Activated CD8-positive, alpha-beta T cell treated with anti-CD3 and anti-CD28 coated beads, Interleukin-2, amount 10 ng/mL, durations not matched to agents 7 days and 5 days (primary cell): ENCODE measurements at regions not wholly inside any gene's neighbourhood (a gene's known extent, or its start where the extent isn't known, plus 50 kb on each side); places are given as distances from the start of the nearest gene placed in this dataset.
"Not testable (repeated sequence)": the region's sequence is repeated elsewhere in the genome, so short reads cannot be mapped to it uniquely, and the experiment has no call there.

Source experiments
- ATAC-seq: fragments of 150-1000 bp; cut with Tn5 transposase; one replicate; pipeline ENCODE4 v1.10.0; 2021; ENCODE audit warnings: moderate library complexity
- CTCF ChIA-PET: fragments of 350-600 bp; sonication (Branson Sonifier 250); formaldehyde crosslinking; loops from one replicate; lab custom pipeline; 2021; ENCODE audit warnings: antibody characterized with exemption; lab: Charles Lee
- POLR2A ChIA-PET: fragments of 350-600 bp; sonication (Branson Sonifier 250); formaldehyde crosslinking; loops from one replicate; lab custom pipeline; 2021; ENCODE audit warnings: antibody characterized with exemption; lab: Charles Lee
- DNase-seq: peaks from one replicate; pipeline ENCODE4 v3.0.0-alpha.2; 2020
- H3K27ac Mint-ChIP-seq: one replicate; pipeline ENCODE4 v1.8.0; 2021; ENCODE audit warnings: mild to moderate bottlenecking, mixed read lengths
- H3K27me3 Mint-ChIP-seq: one replicate; pipeline ENCODE4 v1.8.0; 2021; ENCODE audit warnings: low read depth, mixed read lengths
- H3K36me3 Mint-ChIP-seq: one replicate; pipeline ENCODE4 v1.8.0; 2021; ENCODE audit warnings: low read depth, mixed read lengths
- H3K4me1 Mint-ChIP-seq: one replicate; pipeline ENCODE4 v1.8.0; 2021; ENCODE audit warnings: low read depth, mixed read lengths
- H3K4me3 Mint-ChIP-seq: one replicate; pipeline ENCODE4 v1.8.0; 2021; ENCODE audit warnings: mild to moderate bottlenecking, mixed read lengths
- H3K9me3 Mint-ChIP-seq: one replicate; pipeline ENCODE4 v1.8.0; 2022; ENCODE audit warnings: mixed read lengths; ENCODE audit not compliant: insufficient read depth

GRCh38 chr18:59799383-59800015 lies 100.3 kb upstream of the PMAIP1 start:
- ChIA-PET CTCF (interaction anchor here (2.0 kb wide), 1 partner anchor 17 kb away, joined by 9 read pairs; no protein-coding TSS in a partner anchor), POLR2A (no interaction called here)
- DNase-seq (no peak), ATAC-seq (no peak)
- H3K27me3 Mint-ChIP-seq, result peaks cover 5% of the 10 kb centered on the region
- peaks cover 9% of the 10 kb centered on the region for H3K4me1 Mint-ChIP-seq
- H3K27ac Mint-ChIP-seq, result no peak overlapping the region
- H3K9me3 Mint-ChIP-seq, result no peaks in the 10 kb centered on the region
- H3K4me3 Mint-ChIP-seq, result no peak overlapping the region
- H3K36me3 Mint-ChIP-seq, result no peaks in the 10 kb centered on the region

DNA sequence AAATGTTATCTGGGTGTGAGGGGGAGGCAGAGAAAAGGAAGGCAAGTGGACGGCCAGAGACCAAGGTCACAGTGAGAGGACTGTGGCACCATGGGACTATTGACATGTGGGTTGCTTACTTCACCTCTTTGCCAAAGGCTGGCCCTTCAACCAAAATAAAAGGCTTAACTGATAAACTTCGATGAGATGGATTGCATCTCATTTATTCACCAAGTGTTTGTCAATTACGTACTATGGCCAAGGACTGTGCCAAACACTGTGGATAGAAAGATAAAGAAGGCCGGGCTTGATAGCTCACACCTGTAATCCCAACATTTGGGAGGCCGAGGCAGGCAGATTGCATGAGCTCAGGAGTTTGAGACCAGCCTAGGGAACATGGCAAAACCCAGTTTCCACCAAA lies 98.7 kb upstream of the CCBE1 start:
- H3K9me3 Mint-ChIP-seq, result no peaks in the 10 kb centered on the region
- CTCF ChIA-PET, result interaction anchor here (1.1 kb wide), 1 partner anchor 27 kb away, joined by 3 read pairs; no protein-coding TSS in a partner anchor
- peaks cover 3% of the 10 kb centered on the region for H3K27me3 Mint-ChIP-seq
- no peaks in the 10 kb centered on the region for H3K36me3 Mint-ChIP-seq
- no peak for ATAC-seq
- POLR2A ChIA-PET, result no interaction called here
- DNase-seq, result no peak
- no peak overlapping the region for H3K27ac Mint-ChIP-seq
- H3K4me1 Mint-ChIP-seq, result no peaks in the 10 kb centered on the region
- no peak overlapping the region for H3K4me3 Mint-ChIP-seq

- Mint-ChIP-seq H3K36me3 (no peaks in the 10 kb centered on the region), H3K4me3 (no peak overlapping the region), H3K27me3 (no peaks in the 10 kb centered on the region), H3K4me1 (no peaks in the 10 kb centered on the region), H3K9me3 (no peaks in the 10 kb centered on the region), H3K27ac (no peak overlapping the region)
- ATAC-seq (no peak), DNase-seq (no peak)
- CTCF ChIA-PET, result interaction anchor here (2.3 kb wide), 1 partner anchor 31 kb away, joined by 11 read pairs; no protein-coding TSS in a partner anchor
- POLR2A ChIA-PET, result no interaction called here
These were observed 95.1 kb upstream of the CCBE1 start for GRCh38 chr18:59792353-59792752.

GRCh38 chr18:59790346-59790936 lies 93.2 kb upstream of the CCBE1 start:
- H3K27me3 Mint-ChIP-seq, H3K4me3 Mint-ChIP-seq, POLR2A ChIA-PET, DNase-seq, H3K27ac Mint-ChIP-seq, H3K4me1 Mint-ChIP-seq, H3K36me3 Mint-ChIP-seq, H3K9me3 Mint-ChIP-seq, ATAC-seq: not testable (repeated sequence)
- CTCF ChIA-PET, result interaction anchor here (2.3 kb wide), 1 partner anchor 33 kb away, joined by 11 read pairs; no protein-coding TSS in a partner anchor

GRCh38 chr18:59788791-59789106 lies 91.5 kb upstream of the CCBE1 start:
- Mint-ChIP-seq H3K27me3 (peaks cover 2% of the 10 kb centered on the region), H3K36me3 (no peaks in the 10 kb centered on the region), H3K9me3 (no peaks in the 10 kb centered on the region), H3K4me3 (no peak overlapping the region), H3K27ac (no peak overlapping the region), H3K4me1 (no peaks in the 10 kb centered on the region)
- POLR2A ChIA-PET, result no interaction called here
- CTCF ChIA-PET, result interaction anchor here (0.9 kb wide), 1 partner anchor 35 kb away, joined by 3 read pairs; no protein-coding TSS in a partner anchor
- DNase-seq (no peak), ATAC-seq (no peak)

DNA sequence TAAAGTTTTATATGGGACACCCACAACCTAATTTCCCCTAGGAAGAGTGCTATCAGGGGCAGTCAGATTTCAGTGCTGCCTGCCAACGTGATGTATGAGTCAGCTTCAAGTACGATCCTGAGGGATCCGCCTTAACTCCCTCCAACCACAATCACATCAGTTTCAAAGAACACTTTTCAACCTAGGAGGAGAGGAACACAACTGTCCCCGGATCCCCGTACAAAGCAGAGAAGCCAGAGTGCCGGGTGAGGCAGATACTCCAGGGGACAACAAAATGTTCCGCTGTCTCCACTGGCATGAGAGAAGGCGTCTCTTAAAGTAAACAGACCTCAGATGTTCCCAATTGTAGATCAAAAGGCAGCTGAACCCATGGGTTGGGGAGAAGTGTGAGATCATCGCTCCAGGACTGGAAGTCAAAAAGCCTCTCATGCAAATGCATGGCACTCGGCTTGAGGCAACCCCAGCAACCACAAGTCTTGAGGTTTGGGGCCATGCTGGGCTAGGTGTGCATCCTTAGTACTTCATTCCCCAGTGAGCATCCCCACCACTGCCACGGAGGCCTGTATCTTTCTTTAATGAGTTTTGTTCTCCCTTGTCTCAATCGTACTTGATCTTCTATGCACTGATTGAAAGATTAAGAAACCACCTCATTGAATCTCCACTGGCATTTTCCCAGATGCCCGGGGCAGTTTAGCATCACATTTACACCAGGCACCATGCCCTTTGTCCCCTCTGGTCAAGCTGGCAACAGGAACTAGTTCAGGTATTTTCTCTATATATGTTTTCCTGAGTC lies 91.0 kb upstream of the CCBE1 start:
- no peak for ATAC-seq
- no peak overlapping the region for H3K27ac Mint-ChIP-seq
- ChIA-PET CTCF (interaction anchor here (1.3 kb wide), 1 partner anchor 35 kb away, joined by 7 read pairs; no protein-coding TSS in a partner anchor), POLR2A (no interaction called here)
- H3K9me3 Mint-ChIP-seq, result no peaks in the 10 kb centered on the region
- H3K4me3 Mint-ChIP-seq, result no peak overlapping the region
- H3K4me1 Mint-ChIP-seq, result no peaks in the 10 kb centered on the region
- no peaks in the 10 kb centered on the region for H3K36me3 Mint-ChIP-seq
- peaks cover 3% of the 10 kb centered on the region for H3K27me3 Mint-ChIP-seq
- no peak for DNase-seq

- H3K9me3 Mint-ChIP-seq, result no peaks in the 10 kb centered on the region
- H3K36me3 Mint-ChIP-seq, result no peaks in the 10 kb centered on the region
- ATAC-seq (no peak), DNase-seq (no peak)
- H3K4me1 Mint-ChIP-seq, result no peaks in the 10 kb centered on the region
- H3K4me3 Mint-ChIP-seq, result no peak overlapping the region
- no peak overlapping the region for H3K27ac Mint-ChIP-seq
- POLR2A ChIA-PET, result no interaction called here
- CTCF ChIA-PET, result interaction anchor here (1.1 to 1.7 kb wide), 3 partner anchors 34 to 88 kb away, joined by 4 to 6 read pairs (median 5); partner anchors contain the start of gene CCBE1
- peaks cover 4% of the 10 kb centered on the region for H3K27me3 Mint-ChIP-seq
These were observed 87.5 kb upstream of the CCBE1 start for GRCh38 chr18:59784694-59785093.

DNA sequence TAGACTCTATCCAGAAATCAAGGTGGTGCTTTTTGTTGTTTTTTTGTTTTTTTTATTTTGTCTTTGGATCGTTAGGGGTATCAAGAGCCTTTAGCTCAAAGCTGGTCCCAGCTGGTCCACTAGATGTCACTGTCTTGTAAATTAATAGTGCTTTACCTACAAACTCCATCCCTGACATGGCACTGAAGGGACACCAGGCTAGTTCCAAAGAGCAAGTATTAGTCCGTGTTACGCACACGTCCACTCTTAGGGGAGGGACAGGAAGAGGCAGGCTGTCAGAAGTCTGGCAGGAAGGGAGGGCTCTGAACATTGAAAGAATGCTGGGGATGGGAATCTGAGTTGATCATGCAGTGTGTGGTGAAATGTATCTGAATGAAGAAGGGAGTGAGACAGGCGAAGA lies 85.9 kb upstream of the CCBE1 start:
- POLR2A ChIA-PET, result no interaction called here
- H3K9me3 Mint-ChIP-seq, result no peaks in the 10 kb centered on the region
- H3K27ac Mint-ChIP-seq, result no peak overlapping the region
- no peaks in the 10 kb centered on the region for H3K36me3 Mint-ChIP-seq
- H3K27me3 Mint-ChIP-seq, result peaks cover 4% of the 10 kb centered on the region
- CTCF ChIA-PET, result interaction anchor here (0.7 to 4.3 kb wide), 5 partner anchors 17 to 213 kb away, joined by 3 to 58 read pairs (median 4); no protein-coding TSS in a partner anchor
- ATAC-seq (no peak), DNase-seq (peak; percentile 39)
- no peaks in the 10 kb centered on the region for H3K4me1 Mint-ChIP-seq
- no peak overlapping the region for H3K4me3 Mint-ChIP-seq

DNA sequence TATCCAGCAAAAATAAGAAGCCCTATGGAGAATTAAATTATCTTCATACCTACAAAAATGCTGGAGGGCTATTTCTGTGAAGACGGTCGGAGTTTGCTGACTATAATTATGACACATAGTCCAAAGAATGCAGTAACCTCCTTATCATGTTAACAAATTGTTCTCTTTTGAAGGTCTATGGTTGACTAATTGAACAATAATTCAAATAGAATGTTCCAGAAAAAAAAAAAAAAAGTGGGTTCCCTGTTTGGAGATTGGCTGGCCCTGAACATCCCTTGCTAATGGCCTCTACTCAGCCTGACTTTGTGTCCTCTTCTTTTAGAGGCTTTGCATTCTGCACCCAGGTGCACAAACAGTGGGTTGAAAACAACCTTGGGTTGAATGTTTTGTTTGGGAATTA lies 82.8 kb upstream of the CCBE1 start:
- Mint-ChIP-seq H3K27ac (no peak overlapping the region), H3K36me3 (no peaks in the 10 kb centered on the region), H3K27me3 (peaks cover 3% of the 10 kb centered on the region), H3K9me3 (no peaks in the 10 kb centered on the region), H3K4me3 (no peak overlapping the region), H3K4me1 (no peaks in the 10 kb centered on the region)
- DNase-seq (no peak), ATAC-seq (no peak)
- CTCF ChIA-PET, result interaction anchor here (4.3 kb wide), 1 partner anchor 43 kb away, joined by 58 read pairs; no protein-coding TSS in a partner anchor
- POLR2A ChIA-PET, result no interaction called here

DNA sequence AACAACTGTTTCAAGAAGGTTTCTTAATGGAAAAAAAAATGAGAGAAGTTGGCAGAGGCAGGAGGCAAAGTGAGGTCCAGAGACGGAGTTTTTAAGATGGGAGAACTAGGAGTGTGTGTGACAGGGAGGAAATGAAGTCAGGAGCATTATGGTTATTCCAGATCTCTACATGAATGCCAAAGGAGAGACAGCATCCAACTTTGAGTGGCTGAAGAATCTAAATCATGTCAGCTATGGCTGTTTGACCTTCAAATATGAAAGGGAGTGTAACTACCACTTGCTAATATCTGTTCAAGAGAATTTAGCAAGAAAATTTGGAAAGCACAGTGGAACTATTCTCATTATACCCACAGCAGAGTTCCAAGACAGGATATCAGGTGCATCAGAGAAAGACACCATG lies 81.2 kb upstream of the CCBE1 start:
- ATAC-seq, result no peak

GRCh38 chr18:59777636-59778035 lies 80.4 kb upstream of the CCBE1 start:
- ChIA-PET POLR2A (no interaction called here), CTCF (no interaction called here)
- Mint-ChIP-seq H3K4me3 (no peak overlapping the region), H3K27me3 (no peaks in the 10 kb centered on the region), H3K9me3 (no peaks in the 10 kb centered on the region), H3K36me3 (no peaks in the 10 kb centered on the region), H3K4me1 (no peaks in the 10 kb centered on the region), H3K27ac (no peak overlapping the region)
- DNase-seq (no peak), ATAC-seq (no peak)

More for the DNA sequence above, 81.2 kb upstream of the CCBE1 start:
- Mint-ChIP-seq H3K4me3 (no peak overlapping the region), H3K9me3 (no peaks in the 10 kb centered on the region), H3K27me3 (peaks cover 3% of the 10 kb centered on the region), H3K27ac (no peak overlapping the region), H3K36me3 (no peaks in the 10 kb centered on the region), H3K4me1 (no peaks in the 10 kb centered on the region)
- DNase-seq, result no peak
- ChIA-PET POLR2A (interaction anchor here (0.6 kb wide), 1 partner anchor 71 kb away, joined by 3 read pairs; no protein-coding TSS in a partner anchor), CTCF (no interaction called here)
